IMR-90 (cell line): ENCODE measurements at regions not wholly inside any gene's neighbourhood (a gene's known extent, or its start where the extent isn't known, plus 50 kb on each side); places are given as distances from the start of the nearest gene placed in this dataset.

Source experiments
- ATAC-seq: fragments of 200-7000 bp; cut with Tn5 transposase; 2 replicates; pipeline ENCODE4 v1.9.1; 2020; ENCODE audit warnings: low read depth, mild to moderate bottlenecking, moderate library complexity
- BruUV-seq: library from RNA; stranded (reverse); fragments of 400-500 nt; replicated peaks from 2 replicates; lab custom pipeline; 2021; lab: Mats Ljungman, UMichigan
- CTCF ChIA-PET: fragments of 300-600 bp; formaldehyde crosslinking; extraction: SDS; loops from one replicate; lab custom pipeline; 2021; ENCODE audit warnings: antibody characterized with exemption; lab: Yijun Ruan, JAX
- POLR2A ChIA-PET: fragments of 300-600 bp; sonication (Branson Sonifier 250); formaldehyde crosslinking; loops from one replicate; lab custom pipeline; 2022; ENCODE audit warnings: antibody characterized with exemption; ENCODE audit not compliant: unreplicated experiment; lab: Charles Lee
- DNase-seq: peaks from one replicate; pipeline ENCODE4 v3.0.0; 2013
- H2AFZ ChIP-seq: replicated peaks from 2 replicates; pipeline ENCODE3; 2013; ENCODE audit warnings: low read length, mild to moderate bottlenecking; ENCODE audit not compliant: poor library complexity
- H2AK5ac ChIP-seq: 2 replicates; pipeline ENCODE4 v1.6.1; 2013; ENCODE audit warnings: low read depth, low read length, inconsistent platforms
- H2AK9ac ChIP-seq: replicated peaks from 2 replicates; pipeline ENCODE3; 2013; ENCODE audit warnings: mild to moderate bottlenecking, low read depth, low read length, moderate library complexity; ENCODE audit not compliant: poor library complexity
- H2BK120ac ChIP-seq: 2 replicates; pipeline ENCODE4 v1.6.1; 2013; ENCODE audit warnings: low read depth, low read length, inconsistent platforms
- H2BK15ac ChIP-seq: 3 replicates; pipeline ENCODE4 v1.6.1; 2013; ENCODE audit warnings: low read depth, low read length, inconsistent platforms
- H2BK20ac ChIP-seq: 2 replicates; pipeline ENCODE4 v1.6.1; 2013; ENCODE audit warnings: low read depth, mild to moderate bottlenecking, inconsistent platforms, low read length, moderate library complexity
- H2BK5ac ChIP-seq: 2 replicates; pipeline ENCODE4 v1.6.1; 2013; ENCODE audit warnings: mild to moderate bottlenecking, low read depth, low read length, inconsistent platforms; ENCODE audit not compliant: poor library complexity, severe bottlenecking
- H3K14ac ChIP-seq: replicated peaks from 2 replicates; pipeline ENCODE4 v1.6.1; 2013; ENCODE audit warnings: low read depth, low read length, inconsistent platforms
- H3K18ac ChIP-seq: 2 replicates; pipeline ENCODE4 v1.6.1; 2013; ENCODE audit warnings: low read depth, low read length, control low read depth
- H3K23ac ChIP-seq: 2 replicates; pipeline ENCODE4 v1.6.1; 2013; ENCODE audit warnings: low read depth, low read length, inconsistent platforms
- H3K27ac ChIP-seq: 2 replicates; pipeline ENCODE4 v1.5.1; 2013; ENCODE audit warnings: mild to moderate bottlenecking, control low read depth, low read length; ENCODE audit not compliant: insufficient read depth
- H3K27me3 ChIP-seq: 2 replicates; pipeline ENCODE4 v1.6.1; 2013; ENCODE audit warnings: low read length; ENCODE audit not compliant: control insufficient read depth, insufficient read depth
- H3K36me3 ChIP-seq: 2 replicates; pipeline ENCODE4 v1.6.1; 2013; ENCODE audit warnings: low read length, mixed read lengths; ENCODE audit not compliant: control insufficient read depth, insufficient read depth
- H3K4ac ChIP-seq: 2 replicates; pipeline ENCODE4 v1.6.1; 2013; ENCODE audit warnings: low read depth, low read length, inconsistent platforms
- H3K4me1 ChIP-seq: 2 replicates; pipeline ENCODE4 v1.6.1; 2013; ENCODE audit warnings: low read length, mixed read lengths; ENCODE audit not compliant: control insufficient read depth, insufficient read depth
- H3K4me2 ChIP-seq: 2 replicates; pipeline ENCODE4 v1.6.1; 2013; ENCODE audit warnings: low read depth, mild to moderate bottlenecking, control low read depth, low read length, moderate library complexity
- H3K4me3 ChIP-seq: 2 replicates; pipeline ENCODE4 v1.5.1; 2013; ENCODE audit warnings: low read depth, mild to moderate bottlenecking, control low read depth, low read length, moderate library complexity; ENCODE audit not compliant: insufficient read depth
- H3K56ac ChIP-seq: 2 replicates; pipeline ENCODE4 v1.6.1; 2013; ENCODE audit warnings: low read length, inconsistent platforms; ENCODE audit not compliant: insufficient read depth; ENCODE audit errors: extremely low read depth
- H3K79me1 ChIP-seq, 2 experiments: 2 replicates each; pipeline ENCODE4 v1.6.1; 2013; ENCODE audit warnings: low read length in 2 of 2, inconsistent platforms in 1 of 2, low read depth in 1 of 2
- H3K9ac ChIP-seq: 2 replicates; pipeline ENCODE4 v1.6.1; 2013; ENCODE audit warnings: low read depth, low read length, control low read depth
- H3K9me1 ChIP-seq: 2 replicates; pipeline ENCODE4 v1.6.1; 2013; ENCODE audit warnings: low read length, inconsistent platforms; ENCODE audit not compliant: insufficient read depth
- H3K9me3 ChIP-seq: 2 replicates; pipeline ENCODE4 v1.6.1; 2013; ENCODE audit warnings: low read length; ENCODE audit not compliant: control insufficient read depth, insufficient read depth
- H4K20me1 ChIP-seq: 2 replicates; pipeline ENCODE4 v1.6.1; 2013; ENCODE audit warnings: low read length, inconsistent platforms; ENCODE audit not compliant: insufficient read depth
- H4K5ac ChIP-seq: 2 replicates; pipeline ENCODE4 v1.6.1; 2013; ENCODE audit warnings: mild to moderate bottlenecking, low read depth, low read length, control low read depth
- H4K8ac ChIP-seq, 2 experiments: 2 replicates each; pipeline ENCODE4 v1.6.1; 2013; ENCODE audit warnings: low read depth in 2 of 2, low read length in 2 of 2, control low read depth in 1 of 2, inconsistent platforms in 1 of 2
- H4K91ac ChIP-seq: 2 replicates; pipeline ENCODE4 v1.6.1; 2013; ENCODE audit warnings: low read depth, low read length, inconsistent platforms; ENCODE audit not compliant: insufficient read depth
- BHLHE40 ChIP-seq: fragments of 150-350 bp; IDR thresholded peaks from 2 replicates; pipeline ENCODE4 v1.6.1; 2016; ENCODE audit warnings: mild to moderate bottlenecking, low read depth, low read length
- CEBPB ChIP-seq: IDR thresholded peaks from 2 replicates; pipeline ENCODE4 v1.6.1; 2012; ENCODE audit warnings: low read depth, low read length, improper control_type of control experiment
- FOS ChIP-seq: fragments of 150-350 bp; IDR thresholded peaks from 2 replicates; pipeline ENCODE4 v1.6.1; 2016; ENCODE audit warnings: low read depth, low read length
- MAFK ChIP-seq: IDR thresholded peaks from 2 replicates; pipeline ENCODE4 v1.6.1; 2012; ENCODE audit warnings: low read depth, low read length, improper control_type of control experiment
- MAZ ChIP-seq: IDR thresholded peaks from 2 replicates; pipeline ENCODE4 v1.6.1; 2012; ENCODE audit warnings: low read depth, mild to moderate bottlenecking, low read length, improper control_type of control experiment, moderate library complexity, borderline replicate concordance
- MXI1 ChIP-seq: IDR thresholded peaks from 2 replicates; pipeline ENCODE4 v1.6.1; 2012; ENCODE audit warnings: low read depth, mild to moderate bottlenecking, low read length, moderate library complexity, borderline replicate concordance
- NFE2L2 ChIP-seq: fragments of 150-350 bp; IDR thresholded peaks from 2 replicates; pipeline ENCODE4 v1.6.1; 2016; ENCODE audit warnings: low read depth, mild to moderate bottlenecking, low read length
- POLR2A ChIP-seq: IDR thresholded peaks from 2 replicates; pipeline ENCODE4 v1.6.1; 2012; ENCODE audit warnings: mild to moderate bottlenecking, low read depth, low read length
- RAD21 ChIP-seq: IDR thresholded peaks from 2 replicates; pipeline ENCODE4 v1.6.1; 2012; ENCODE audit warnings: low read length, improper control_type of control experiment
- RCOR1 ChIP-seq: IDR thresholded peaks from 2 replicates; pipeline ENCODE4 v1.6.1; 2012; ENCODE audit warnings: mild to moderate bottlenecking, low read length, improper control_type of control experiment; ENCODE audit not compliant: insufficient replicate concordance
- RFX5 ChIP-seq: IDR thresholded peaks from 2 replicates; pipeline ENCODE4 v1.8.0; 2012; ENCODE audit warnings: low read depth, mild to moderate bottlenecking, low read length, moderate library complexity
- SMC3 ChIP-seq: fragments of 150-350 bp; IDR thresholded peaks from 2 replicates; pipeline ENCODE4 v1.6.1; 2016; ENCODE audit warnings: low read depth, mild to moderate bottlenecking, antibody characterized with exemption, low read length, moderate library complexity
- WGBS, 2 experiments: methylation state at CpG; one replicate each; pipeline versions ENCODE4 v1.1.5 to v1.1.7; 2013; ENCODE audit warnings: missing lambda C conversion rate in 2 of 2; ENCODE audit not compliant: insufficient read length in 1 of 2; ENCODE audit errors: extremely low coverage in 2 of 2; 5-methylcytosine and 5-hydroxymethylcytosine counted together
- dilution Hi-C: fragments of 300-500 bp; cut with HindIII; formaldehyde crosslinking; loops from one replicate; pipeline ENCODE4 v1.14.3; 2018; ENCODE audit warnings: low sequenced_read_pairs; ENCODE audit not compliant: unreplicated experiment
- in situ Hi-C: fragments of 300-500 bp; cut with MboI; formaldehyde crosslinking; loops from 3 replicates; pipeline ENCODE4 v1.14.3; 2019; ENCODE audit warnings: low sequenced_read_pairs, inconsistent platforms, mixed read lengths
- intact Hi-C: fragments of 100-400 bp; cut with micrococcal nuclease; formaldehyde crosslinking; loops from 2 replicates; pipeline ENCODE4 v1.10.0; 2022
- TF ChIP-seq, protein P1 (sequence below): fragments of 150-350 bp; IDR thresholded peaks from 2 replicates; pipeline ENCODE4 v1.6.1; 2017; ENCODE audit warnings: mild to moderate bottlenecking, antibody characterized with exemption, low read length, low read depth
- TF ChIP-seq, protein P2 (sequence below): conservative IDR thresholded peaks from 2 replicates; pipeline ENCODE4 v1.5.1; 2012; ENCODE audit warnings: mild to moderate bottlenecking, low read depth, low read length, improper control_type of control experiment

DNA sequence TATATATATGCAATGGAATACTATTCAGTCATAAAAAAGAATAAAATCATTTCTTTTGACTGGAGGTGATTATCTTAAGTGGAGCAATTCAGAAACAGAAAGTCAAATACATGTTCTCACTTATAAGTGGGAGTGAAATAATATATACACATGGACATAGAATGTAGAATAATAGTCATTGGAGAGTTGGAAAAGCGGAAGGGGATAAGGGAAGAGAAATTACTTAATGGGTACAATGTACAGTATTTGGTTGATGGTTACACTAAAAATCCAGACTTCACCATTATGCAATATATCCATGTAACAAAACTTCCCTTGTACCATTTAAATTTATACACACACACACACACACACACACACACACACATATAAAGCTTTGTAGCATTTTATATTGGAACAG is 84.3 kb downstream of the RAP2B start:
- Histone ChIP-seq H3K9me1 (peaks cover 2% of the 10 kb centered on the region; the same call in 1 of the 2 replicates), H3K36me3 (no peaks in the 10 kb centered on the region), H3K9ac (no peak overlapping the region), H4K20me1 (no peaks in the 10 kb centered on the region), H3K9me3 (peaks cover 3% of the 10 kb centered on the region; the same call in 1 of the 2 replicates), H3K23ac (no peak overlapping the region), H2AK5ac (no peak overlapping the region), H2AK9ac (no peak overlapping the region), H3K56ac (no peak overlapping the region), H3K27ac (peak overlapping the region; percentile 80; the same call in 1 of the 2 replicates), H3K4me1 (peaks cover 7% of the 10 kb centered on the region), H3K79me1 (no peaks in the 10 kb centered on the region), H2BK5ac (peak overlapping the region; percentile 81), H2BK20ac (no peak overlapping the region), H3K4me2 (peak overlapping the region; percentile 17; the same call in 1 of the 2 replicates), H4K5ac (no peak overlapping the region), H3K4ac (no peak overlapping the region), H3K18ac (peak overlapping the region; percentile 78; the same call in 1 of the 2 replicates), H3K27me3 (no peaks in the 10 kb centered on the region), H3K4me3 (no peak overlapping the region), H2BK15ac (no peak overlapping the region), H2AFZ (no peak overlapping the region), H4K8ac (peak overlapping the region in 1 of 2 experiments; percentile 29; a peak in 1 of 4 replicates), H2BK120ac (no peak overlapping the region; the same call in 1 of the 2 replicates), H3K14ac (no peak overlapping the region), H4K91ac (no peak overlapping the region)
- intact Hi-C loops: loop anchor here (2.0 to 5.0 kb wide), 3 partner anchors 36 to 204 kb away; partner anchors contain the start of gene RAP2B
- WGBS, 2 experiments: no CpG with 5 or more reads among the region's 1 CpG
- ChIA-PET POLR2A (interaction anchor here (0.6 kb wide), 1 partner anchor 113 kb away, joined by 4 read pairs; no protein-coding TSS in a partner anchor), CTCF (interaction anchor here (0.6 kb wide), 1 partner anchor 1104 kb away, joined by 3 read pairs; no protein-coding TSS in a partner anchor)
- in situ Hi-C loops: no loop called here
- no TSS peak for BruUV-seq
- dilution Hi-C loops: no loop called here
- DNase-seq: no peak
- no peak for TF ChIP-seq MXI1
- TF ChIP-seq POLR2A: no peak
- no peak for TF ChIP-seq MAFK
- no peak for TF ChIP-seq RAD21
- no peak for TF ChIP-seq NFE2L2
- TF ChIP-seq MAZ: no peak
- no peak for TF ChIP-seq RCOR1
- no peak for TF ChIP-seq BHLHE40
- TF ChIP-seq SMC3: no peak
- TF ChIP-seq, protein P1, sequence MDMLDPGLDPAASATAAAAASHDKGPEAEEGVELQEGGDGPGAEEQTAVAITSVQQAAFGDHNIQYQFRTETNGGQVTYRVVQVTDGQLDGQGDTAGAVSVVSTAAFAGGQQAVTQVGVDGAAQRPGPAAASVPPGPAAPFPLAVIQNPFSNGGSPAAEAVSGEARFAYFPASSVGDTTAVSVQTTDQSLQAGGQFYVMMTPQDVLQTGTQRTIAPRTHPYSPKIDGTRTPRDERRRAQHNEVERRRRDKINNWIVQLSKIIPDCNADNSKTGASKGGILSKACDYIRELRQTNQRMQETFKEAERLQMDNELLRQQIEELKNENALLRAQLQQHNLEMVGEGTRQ: no peak
- no peak for TF ChIP-seq CEBPB
- TF ChIP-seq, protein P2, sequence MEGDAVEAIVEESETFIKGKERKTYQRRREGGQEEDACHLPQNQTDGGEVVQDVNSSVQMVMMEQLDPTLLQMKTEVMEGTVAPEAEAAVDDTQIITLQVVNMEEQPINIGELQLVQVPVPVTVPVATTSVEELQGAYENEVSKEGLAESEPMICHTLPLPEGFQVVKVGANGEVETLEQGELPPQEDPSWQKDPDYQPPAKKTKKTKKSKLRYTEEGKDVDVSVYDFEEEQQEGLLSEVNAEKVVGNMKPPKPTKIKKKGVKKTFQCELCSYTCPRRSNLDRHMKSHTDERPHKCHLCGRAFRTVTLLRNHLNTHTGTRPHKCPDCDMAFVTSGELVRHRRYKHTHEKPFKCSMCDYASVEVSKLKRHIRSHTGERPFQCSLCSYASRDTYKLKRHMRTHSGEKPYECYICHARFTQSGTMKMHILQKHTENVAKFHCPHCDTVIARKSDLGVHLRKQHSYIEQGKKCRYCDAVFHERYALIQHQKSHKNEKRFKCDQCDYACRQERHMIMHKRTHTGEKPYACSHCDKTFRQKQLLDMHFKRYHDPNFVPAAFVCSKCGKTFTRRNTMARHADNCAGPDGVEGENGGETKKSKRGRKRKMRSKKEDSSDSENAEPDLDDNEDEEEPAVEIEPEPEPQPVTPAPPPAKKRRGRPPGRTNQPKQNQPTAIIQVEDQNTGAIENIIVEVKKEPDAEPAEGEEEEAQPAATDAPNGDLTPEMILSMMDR: no peak
- TF ChIP-seq RFX5: no peak
- no peak for TF ChIP-seq FOS
- no peak for ATAC-seq
